Ovary (tissue), 7 donors: ENCODE measurements at regions not wholly inside any gene's neighbourhood (a gene's known extent, or its start where the extent isn't known, plus 50 kb on each side); places are given as distances from the start of the nearest gene placed in this dataset.

ENCODE experiments used
- DNase-seq, 5 donors: peaks; one replicate each; pipeline ENCODE4 v3.0.0-alpha.2; 2019 to 2020
- H3K27ac ChIP-seq, 2 donors: fragments of 200-600 bp; one replicate each; pipeline versions ENCODE4 v1.5.1 to v1.8.0; 2019 to 2022
- H3K27me3 ChIP-seq: fragments of 200-600 bp; one replicate; pipeline ENCODE4 v1.8.0; 2022
- H3K36me3 ChIP-seq: fragments of 200-600 bp; sonication (generic); one replicate; pipeline ENCODE4 v1.5.1; 2019
- H3K4me1 ChIP-seq: one replicate; pipeline ENCODE4 v1.8.1; 2013; ENCODE audit warnings: mild to moderate bottlenecking, moderate library complexity; ENCODE audit not compliant: insufficient read depth
- H3K4me3 ChIP-seq: fragments of 200-600 bp; sonication (generic); one replicate; pipeline ENCODE4 v1.5.1; 2017
- H3K9me3 ChIP-seq, 2 donors: fragments of 200-600 bp in 1 of 2; sonication (generic) in 1 of 2; one replicate each; pipeline versions ENCODE4 v1.5.1 to v1.8.1; 2013 to 2019; ENCODE audit warnings: mild to moderate bottlenecking in 1 of 2, moderate library complexity in 1 of 2
- EP300 ChIP-seq: sonication (generic); formaldehyde crosslinking; IDR thresholded peaks from one replicate; pipeline ENCODE4 v1.6.1; 2017; ENCODE audit warnings: antibody characterized with exemption
- POLR2A ChIP-seq: fragments of 450-650 bp; IDR thresholded peaks from one replicate; pipeline ENCODE4 v1.6.1; 2017; ENCODE audit warnings: antibody characterized with exemption, mild to moderate bottlenecking, moderate library complexity
- WGBS, 3 donors: extraction: QIAGEN DNeasy Blood & Tissue Kit in 1 of 3; methylation state at CpG; one replicate each; pipeline versions ENCODE4 v1.1.5 to v1.1.7; 2013 to 2017; 5-methylcytosine and 5-hydroxymethylcytosine counted together
- intact Hi-C, 4 donors: fragments of 100-400 bp; cut with DNase I; formaldehyde crosslinking; loops; one replicate each; pipeline versions ENCODE4 v1.11.0 to v1.15.1; 2022 to 2023
- TF ChIP-seq, protein P1 (sequence below), 3 donors: fragments of 450-650 bp in 2 of 3; fragments of 200-600 bp in 1 of 3; IDR thresholded peaks; one replicate each; pipeline versions ENCODE4 v1.5.1 to v1.8.0; 2016 to 2022; ENCODE audit warnings: antibody characterized with exemption in 3 of 3, mild to moderate bottlenecking in 1 of 3
- donor health status: DM: no; HTN: no; CAD: no; lungs with moderate emphysema.
- donor health status: DM: no; HTN: no; CAD: no.
- donor health status: Bipolar disorder and iron deficiency.
- donor health status: DM: no; HTN: no; CAD: no.
- donor health status: DM: yes; HTN: yes; CAD: no.

- Histone ChIP-seq H3K4me3 (no peak overlapping the region), H3K9me3 (no peaks in the 10 kb centered on the region), H3K27ac (no peak overlapping the region), H3K36me3 (no peaks in the 10 kb centered on the region), H3K27me3 (no peaks in the 10 kb centered on the region), H3K4me1 (no peaks in the 10 kb centered on the region)
- no peak for TF ChIP-seq EP300
- no peak for TF ChIP-seq POLR2A
- TF ChIP-seq, protein P1, sequence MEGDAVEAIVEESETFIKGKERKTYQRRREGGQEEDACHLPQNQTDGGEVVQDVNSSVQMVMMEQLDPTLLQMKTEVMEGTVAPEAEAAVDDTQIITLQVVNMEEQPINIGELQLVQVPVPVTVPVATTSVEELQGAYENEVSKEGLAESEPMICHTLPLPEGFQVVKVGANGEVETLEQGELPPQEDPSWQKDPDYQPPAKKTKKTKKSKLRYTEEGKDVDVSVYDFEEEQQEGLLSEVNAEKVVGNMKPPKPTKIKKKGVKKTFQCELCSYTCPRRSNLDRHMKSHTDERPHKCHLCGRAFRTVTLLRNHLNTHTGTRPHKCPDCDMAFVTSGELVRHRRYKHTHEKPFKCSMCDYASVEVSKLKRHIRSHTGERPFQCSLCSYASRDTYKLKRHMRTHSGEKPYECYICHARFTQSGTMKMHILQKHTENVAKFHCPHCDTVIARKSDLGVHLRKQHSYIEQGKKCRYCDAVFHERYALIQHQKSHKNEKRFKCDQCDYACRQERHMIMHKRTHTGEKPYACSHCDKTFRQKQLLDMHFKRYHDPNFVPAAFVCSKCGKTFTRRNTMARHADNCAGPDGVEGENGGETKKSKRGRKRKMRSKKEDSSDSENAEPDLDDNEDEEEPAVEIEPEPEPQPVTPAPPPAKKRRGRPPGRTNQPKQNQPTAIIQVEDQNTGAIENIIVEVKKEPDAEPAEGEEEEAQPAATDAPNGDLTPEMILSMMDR (IDR thresholded peaks at IDR 0.05): no peak
- 91 to 94% (median 93%) methylated on average over 15 of the region's 15 CpGs for WGBS, 3 donors
- intact Hi-C loops: no loop called here
- DNase-seq: no peak
These were observed 53.8 kb upstream of the C2CD4B start for GRCh38 chr15:62218841-62219240.

GRCh38 chr15:62219799-62220198, 54.7 kb upstream of the C2CD4B start:
- Histone ChIP-seq H3K27me3 (no peaks in the 10 kb centered on the region), H3K9me3 (no peaks in the 10 kb centered on the region), H3K27ac (no peak overlapping the region), H3K4me1 (no peaks in the 10 kb centered on the region), H3K36me3 (no peaks in the 10 kb centered on the region), H3K4me3 (no peak overlapping the region)
- intact Hi-C loops: no loop called here
- no peak for TF ChIP-seq EP300
- 86 to 89% (median 87%) methylated on average over 5 of the region's 5 CpGs for WGBS, 3 donors
- DNase-seq: no peak

DNA sequence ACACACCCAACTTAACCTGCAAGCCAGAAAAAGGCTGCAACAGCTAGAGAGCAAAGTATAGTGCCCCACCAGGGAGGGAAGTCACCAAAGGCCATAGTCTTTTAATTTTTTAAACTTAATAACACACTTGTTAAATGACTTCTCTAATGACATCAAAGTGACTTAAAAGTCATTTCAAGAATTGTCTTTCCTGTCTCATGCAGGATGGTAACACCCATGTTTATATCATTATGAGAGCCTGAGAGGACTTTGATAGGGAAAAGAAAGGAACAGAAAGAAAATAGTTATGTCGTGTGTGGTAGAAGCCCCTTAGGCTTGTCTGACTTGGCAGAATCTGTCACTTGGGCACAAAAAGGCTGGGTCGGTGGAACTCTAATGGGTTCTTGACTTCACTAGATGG, 57.9 kb upstream of the C2CD4B start:
- H3K9me3 ChIP-seq: no peaks in the 10 kb centered on the region
- H3K27me3 ChIP-seq: no peaks in the 10 kb centered on the region
- H3K27ac ChIP-seq: no peak overlapping the region
- 80 to 85% (median 83%) methylated on average over 2 of the region's 2 CpGs for WGBS, 3 donors
- intact Hi-C loops: no loop called here
- no peak overlapping the region for H3K4me3 ChIP-seq
- no peaks in the 10 kb centered on the region for H3K4me1 ChIP-seq
- H3K36me3 ChIP-seq: no peaks in the 10 kb centered on the region
- TF ChIP-seq EP300: no peak
- TF ChIP-seq, protein P1 (IDR thresholded peaks at IDR 0.05): no peak
- TF ChIP-seq POLR2A: no peak
- DNase-seq: no peak

GRCh38 chr15:62228604-62229003, 63.5 kb upstream of the C2CD4B start:
- Histone ChIP-seq H3K27me3 (no peaks in the 10 kb centered on the region), H3K36me3 (no peaks in the 10 kb centered on the region), H3K4me3 (no peak overlapping the region), H3K9me3 (no peaks in the 10 kb centered on the region), H3K4me1 (no peaks in the 10 kb centered on the region), H3K27ac (no peak overlapping the region)
- no peak for DNase-seq
- WGBS, 3 donors: 83 to 89% (median 87%) methylated on average over 1 of the region's 1 CpG
- no peak for TF ChIP-seq EP300
- TF ChIP-seq, protein P1 (IDR thresholded peaks at IDR 0.05): no peak
- TF ChIP-seq POLR2A: no peak
- intact Hi-C loops: no loop called here

- Histone ChIP-seq H3K4me1 (no peaks in the 10 kb centered on the region), H3K27me3 (no peaks in the 10 kb centered on the region), H3K9me3 (no peaks in the 10 kb centered on the region), H3K36me3 (no peaks in the 10 kb centered on the region), H3K27ac (no peak overlapping the region), H3K4me3 (no peak overlapping the region)
- TF ChIP-seq EP300: no peak
- TF ChIP-seq, protein P1 (IDR thresholded peaks at IDR 0.05): no peak
- TF ChIP-seq POLR2A: no peak
- intact Hi-C loops: no loop called here
- 50 to 71% (median 64%) methylated on average over 3 of the region's 3 CpGs for WGBS, 3 donors
- DNase-seq: no peak
These were observed 66.8 kb upstream of the C2CD4B start for GRCh38 chr15:62231856-62232255.
